ENCODE measurements at regions not wholly inside any gene's neighbourhood (a gene's known extent, or its start where the extent isn't known, plus 50 kb on each side); places are given as distances from the start of the nearest gene placed in this dataset.
A peak's percentile ranks its signal among the peaks of the same experiment; 100 is the strongest.

- no peak for TF ChIP-seq CTCF (IDR thresholded peaks at IDR 0.05; ENCODE audit: low read depth, low read length)
- no peak overlapping the region for H3K4me3 ChIP-seq (replicated peaks in 1 of 2; ENCODE audit: low read depth in 2 of 2, low read length in 2 of 2)
- DNase-seq (ENCODE audit: low read depth in 2 of 2), result no peak
Observed at GRCh38 chr17:56735842-56736241, 97.9 kb downstream of the C17orf67 start.

DNA sequence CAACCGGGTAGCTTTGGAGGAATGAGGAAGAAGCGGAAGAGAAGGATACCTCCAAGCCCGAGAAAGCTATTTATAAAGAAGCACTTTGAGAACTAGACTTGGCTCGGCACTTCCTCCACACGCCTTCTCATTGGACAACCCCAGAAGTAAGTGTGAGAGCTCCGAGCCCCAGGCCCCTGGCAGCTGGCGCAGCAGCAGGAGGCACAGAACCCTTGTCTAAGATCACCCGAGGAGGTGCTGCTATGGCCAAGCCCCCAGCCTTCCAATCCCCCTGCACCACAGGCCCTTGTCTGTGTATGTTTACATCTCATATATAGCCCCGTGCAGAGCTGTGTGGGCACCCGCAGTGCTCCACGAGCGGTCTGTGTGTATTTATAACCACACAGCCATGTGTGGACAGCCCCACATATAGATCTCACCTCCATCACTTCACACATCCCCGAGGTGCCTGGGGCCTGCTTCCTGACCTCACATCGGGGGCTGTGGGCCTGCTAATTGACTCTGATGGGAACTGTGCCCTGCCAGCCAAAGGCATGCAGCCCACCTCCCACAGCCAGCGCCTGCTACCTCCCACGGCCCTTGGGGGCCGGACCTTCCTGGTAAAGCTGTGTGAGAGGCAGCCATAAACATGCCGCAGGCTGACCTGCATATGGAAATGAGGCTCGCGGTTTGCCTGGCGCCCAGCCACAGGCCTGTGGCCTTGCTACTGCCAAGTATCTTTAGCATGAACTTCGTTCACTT, 96.1 kb downstream of the C17orf67 start:
- peak; percentile 41 to 62 for DNase-seq (ENCODE audit: low read depth in 2 of 2)
- no peak for TF ChIP-seq CTCF (IDR thresholded peaks at IDR 0.05; ENCODE audit: low read depth, low read length)
- no peak overlapping the region for H3K4me3 ChIP-seq (replicated peaks in 1 of 2; ENCODE audit: low read depth in 2 of 2, low read length in 2 of 2)

GRCh38 chr17:56739376-56739775, 94.3 kb downstream of the C17orf67 start:
- peak in 1 of 2 donors; percentile 19 for DNase-seq (ENCODE audit: low read depth in 2 of 2)

GRCh38 chr17:56739776-56740175, 93.9 kb downstream of the C17orf67 start:
- TF ChIP-seq CTCF (IDR thresholded peaks at IDR 0.05; ENCODE audit: low read depth, low read length), result no peak

More at GRCh38 chr17:56739376-56739775, 94.3 kb downstream of the C17orf67 start:
- no peak overlapping the region for H3K4me3 ChIP-seq (replicated peaks in 1 of 2; ENCODE audit: low read depth in 2 of 2, low read length in 2 of 2)
- no peak for TF ChIP-seq CTCF (IDR thresholded peaks at IDR 0.05; ENCODE audit: low read depth, low read length)

GRCh38 chr17:56740481-56740880, 93.2 kb downstream of the C17orf67 start:
- no peak for TF ChIP-seq CTCF (IDR thresholded peaks at IDR 0.05; ENCODE audit: low read depth, low read length)

More at GRCh38 chr17:56739776-56740175, 93.9 kb downstream of the C17orf67 start:
- H3K4me3 ChIP-seq (replicated peaks in 1 of 2; ENCODE audit: low read depth in 2 of 2, low read length in 2 of 2), result no peak overlapping the region
- no peak for DNase-seq (ENCODE audit: low read depth in 2 of 2)

More at GRCh38 chr17:56740481-56740880, 93.2 kb downstream of the C17orf67 start:
- no peak for DNase-seq (ENCODE audit: low read depth in 2 of 2)
- no peak overlapping the region for H3K4me3 ChIP-seq (replicated peaks in 1 of 2; ENCODE audit: low read depth in 2 of 2, low read length in 2 of 2)

Measured in cardiac fibroblast (primary cell).